NCI-H2196 treated with DMSO at 0.1 percent for 48 hours (cell line): ENCODE measurements at regions not wholly inside any gene's neighbourhood (a gene's known extent, or its start where the extent isn't known, plus 50 kb on each side); places are given as distances from the start of the nearest gene placed in this dataset.

ENCODE experiments used
- DNase-seq: peaks from one replicate; lab custom pipeline; 2025; ENCODE audit not compliant: unreplicated experiment; lab: John Stamatoyannopoulos, UW

- no peak for DNase-seq
Observed at GRCh38 chr2:118350621-118351020, 262.4 kb downstream of the INSIG2 start.

GRCh38 chr2:118349365-118349764, 261.1 kb downstream of the INSIG2 start:
- DNase-seq = no peak

- DNase-seq = no peak
Observed at GRCh38 chr2:118348380-118349034, 260.2 kb downstream of the INSIG2 start.

- DNase-seq = no peak
Observed at GRCh38 chr2:118345465-118345864, 257.2 kb downstream of the INSIG2 start.

- DNase-seq = no peak
Observed at GRCh38 chr2:118340103-118340502, 251.8 kb downstream of the INSIG2 start.

- DNase-seq = no peak
Observed at GRCh38 chr2:118339386-118339785, 251.1 kb downstream of the INSIG2 start.

- DNase-seq = no peak
Observed at GRCh38 chr2:118333664-118334063, 245.4 kb downstream of the INSIG2 start.

- DNase-seq = no peak
Observed at GRCh38 chr2:118325321-118325955, 237.2 kb downstream of the INSIG2 start.

- no peak for DNase-seq
Observed at GRCh38 chr2:118322406-118322805, 234.1 kb downstream of the INSIG2 start.

GRCh38 chr2:118321432-118322105, 233.3 kb downstream of the INSIG2 start:
- no peak for DNase-seq

GRCh38 chr2:118320658-118321057, 232.4 kb downstream of the INSIG2 start:
- DNase-seq = no peak

- no peak for DNase-seq
Observed at GRCh38 chr2:118320196-118320595, 231.9 kb downstream of the INSIG2 start.

GRCh38 chr2:118319271-118319684, 231.0 kb downstream of the INSIG2 start:
- DNase-seq = no peak

GRCh38 chr2:118315606-118316005, 227.3 kb downstream of the INSIG2 start:
- DNase-seq = no peak

- DNase-seq = no peak
Observed at GRCh38 chr2:118312969-118313756, 224.9 kb downstream of the INSIG2 start.

GRCh38 chr2:118310681-118311429, 222.6 kb downstream of the INSIG2 start:
- DNase-seq = no peak

- DNase-seq = no peak
Observed at GRCh38 chr2:118309946-118310680, 221.8 kb downstream of the INSIG2 start.

- DNase-seq = no peak
Observed at GRCh38 chr2:118309257-118309945, 221.1 kb downstream of the INSIG2 start.

- DNase-seq = no peak
Observed at GRCh38 chr2:118307864-118308263, 219.6 kb downstream of the INSIG2 start.

- no peak for DNase-seq
Observed at GRCh38 chr2:118301248-118301647, 213.0 kb downstream of the INSIG2 start.
